DMS114 treated with DMSO at 0.1 percent for 48 hours (cell line): ENCODE measurements at regions not wholly inside any gene's neighbourhood (a gene's known extent, or its start where the extent isn't known, plus 50 kb on each side); places are given as distances from the start of the nearest gene placed in this dataset.
A peak's percentile ranks its signal among the peaks of the same experiment; 100 is the strongest.
"Not testable (repeated sequence)": the region's sequence is repeated elsewhere in the genome, so short reads cannot be mapped to it uniquely, and the experiment has no call there.

ENCODE experiments used
- DNase-seq: peaks from one replicate; lab custom pipeline; 2025; ENCODE audit not compliant: unreplicated experiment; lab: John Stamatoyannopoulos, UW

DNA sequence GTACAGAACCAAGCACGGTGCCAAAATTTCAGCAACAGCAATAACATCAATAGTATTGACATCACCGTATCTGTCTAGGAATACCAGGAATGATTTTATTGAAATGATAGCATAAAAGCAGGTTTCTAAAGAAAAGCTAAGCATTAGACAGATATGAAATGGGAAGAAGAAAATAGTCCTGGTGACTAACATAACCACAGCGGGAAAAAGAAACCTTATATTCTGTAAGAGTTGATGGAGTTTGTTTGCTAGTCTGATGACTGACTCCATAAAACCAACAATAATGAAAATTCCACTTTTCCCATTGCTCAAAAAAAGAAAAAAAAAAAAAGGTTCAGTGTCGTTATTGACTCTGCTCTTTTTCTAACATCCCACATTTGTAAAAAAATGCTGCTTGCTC lies 668.3 kb downstream of the IPMK start:
- no peak for DNase-seq

DNA sequence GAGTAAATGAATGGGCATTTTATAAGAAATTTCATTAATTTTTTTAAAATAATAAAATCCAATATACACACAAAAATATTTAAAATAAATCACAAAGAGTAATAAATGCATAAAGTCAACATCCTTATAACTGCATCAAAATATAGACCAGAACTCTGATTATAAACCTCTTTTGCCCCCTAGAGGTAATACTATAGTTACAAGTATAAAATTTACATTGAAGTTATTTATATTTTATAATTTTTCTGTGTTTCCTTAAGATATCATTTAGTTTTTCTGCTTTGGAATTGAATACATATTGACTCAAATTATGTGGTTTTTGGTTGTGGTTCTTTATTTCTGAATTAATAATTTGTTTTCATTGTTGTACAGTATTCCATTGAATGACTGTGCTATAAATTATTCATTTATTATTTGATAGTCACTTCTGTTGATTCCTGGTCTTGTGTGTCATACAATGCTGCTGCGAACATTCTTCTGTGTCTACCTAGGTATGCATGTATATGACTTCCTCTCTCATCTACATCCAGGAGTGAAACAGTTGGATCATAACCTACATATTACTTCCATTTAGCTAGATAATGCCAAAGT lies 673.6 kb downstream of the IPMK start:
- DNase-seq = peak; percentile 4

DNA sequence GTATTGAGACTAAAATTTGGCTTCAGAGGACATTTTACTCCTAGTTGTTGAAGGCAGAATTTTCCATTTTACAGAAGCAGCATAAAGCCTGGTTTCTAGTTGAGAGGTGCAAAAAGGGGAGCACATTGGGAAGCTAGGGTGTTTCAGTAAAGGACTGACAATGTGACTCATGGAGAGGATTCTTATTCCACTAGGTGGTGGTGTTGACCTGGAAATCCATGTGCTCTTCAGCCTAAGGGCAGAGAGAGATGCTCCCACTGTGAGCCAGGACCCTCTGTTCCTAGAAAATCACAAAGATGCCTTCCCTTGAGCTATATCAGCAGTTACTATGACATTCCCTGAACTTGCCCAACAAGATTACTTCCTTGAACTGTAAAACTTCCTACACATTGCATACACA lies 687.8 kb downstream of the IPMK start:
- no peak for DNase-seq

DNA sequence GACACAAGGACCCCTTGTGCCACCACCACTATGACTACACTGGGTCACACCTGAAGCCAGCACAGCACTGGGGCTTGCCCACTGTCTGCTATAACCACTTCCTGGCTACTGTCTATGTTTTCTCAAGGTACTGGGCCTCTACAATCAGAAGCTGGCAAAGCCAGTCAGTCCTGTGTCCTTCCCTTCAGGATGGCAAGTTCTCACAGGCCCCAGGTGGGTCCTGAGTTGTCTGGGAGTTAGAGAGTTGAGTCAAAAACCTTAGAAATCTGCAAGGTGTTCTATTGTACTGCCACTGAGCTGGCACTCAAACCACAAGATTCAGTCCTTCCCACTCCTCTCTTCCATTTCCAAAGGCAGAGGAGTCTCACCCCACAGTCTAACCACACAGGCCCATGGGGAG lies 705.5 kb downstream of the IPMK start:
- no peak for DNase-seq

DNA sequence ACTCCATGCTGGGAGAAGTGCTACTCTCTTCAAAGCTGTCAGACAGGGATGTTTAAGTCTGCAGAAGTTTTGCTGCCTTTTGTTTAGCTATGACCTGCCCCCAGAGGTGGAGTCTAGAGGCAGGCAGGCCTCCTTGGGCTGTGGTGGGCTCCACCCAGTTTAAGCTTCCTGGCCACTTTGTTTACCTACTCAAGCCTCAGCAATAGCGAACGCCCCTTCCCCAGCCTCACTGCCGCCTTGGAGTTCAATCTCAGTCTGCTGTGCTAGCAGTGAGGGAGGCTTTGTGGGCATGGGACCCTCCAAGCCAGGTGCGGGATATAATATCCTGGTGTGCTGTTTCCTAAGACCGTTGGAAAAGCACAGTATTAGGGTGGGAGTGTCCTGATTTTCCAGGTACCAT lies 715.9 kb downstream of the IPMK start:
- not testable (repeated sequence) for DNase-seq

DNA sequence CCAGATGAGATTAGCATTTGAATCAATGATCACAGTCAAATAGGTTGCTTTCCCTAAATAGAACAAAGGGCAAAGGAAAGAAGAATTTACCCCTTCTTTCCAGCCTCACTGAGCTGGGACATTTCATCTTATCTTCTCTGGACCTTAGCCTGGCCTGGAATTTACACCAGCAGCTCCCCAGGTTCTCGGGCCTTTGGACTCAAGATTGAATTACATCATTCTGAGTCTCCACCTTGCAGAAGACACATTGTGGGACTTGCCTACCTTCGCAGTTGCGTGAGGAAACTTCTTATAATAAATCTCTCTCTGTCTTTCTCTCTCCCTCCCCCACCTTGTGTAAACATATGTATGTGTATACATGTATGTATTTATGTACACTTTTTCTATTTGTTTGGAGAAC lies 732.4 kb downstream of the IPMK start:
- no peak for DNase-seq

DNA sequence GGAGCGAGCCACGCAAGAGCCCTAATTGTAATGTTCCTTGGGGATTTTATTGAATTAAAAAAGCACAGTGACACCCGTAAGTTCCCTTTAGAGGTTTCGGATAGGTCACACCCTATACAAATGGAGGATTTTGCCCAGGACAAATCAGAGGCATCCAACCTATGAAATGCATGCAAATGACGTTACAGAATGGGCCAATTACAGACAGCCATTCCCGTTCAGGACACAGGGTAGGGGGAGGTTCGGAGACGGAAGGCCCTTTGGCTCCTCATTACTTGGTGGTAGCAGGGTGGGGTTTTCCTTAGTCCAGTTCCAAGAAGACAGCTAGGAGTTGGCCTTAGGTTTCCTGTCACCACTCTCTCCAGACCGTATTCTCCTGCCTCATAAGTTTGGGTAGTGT lies 754.1 kb downstream of the IPMK start:
- no peak for DNase-seq

DNA sequence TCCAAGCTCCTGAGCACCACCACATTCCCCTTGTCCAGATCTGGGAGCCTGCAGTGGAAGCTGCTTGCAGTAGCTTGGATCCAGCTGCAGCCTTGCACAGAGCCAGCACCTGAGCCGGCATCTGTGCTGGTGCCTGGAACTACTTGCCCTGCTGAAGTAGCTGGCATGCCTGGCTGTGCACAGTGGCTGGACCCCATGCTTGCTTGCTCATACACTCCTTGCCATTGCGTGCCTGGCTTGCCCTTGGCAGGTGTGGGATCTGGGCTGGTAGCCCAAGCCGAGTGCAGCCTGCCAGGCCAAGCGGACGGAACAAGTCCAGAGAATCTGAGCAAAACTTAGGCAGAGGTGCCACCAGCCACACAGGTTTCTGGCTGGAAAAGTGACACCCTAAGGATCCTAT lies 759.9 kb downstream of the IPMK start:
- DNase-seq = no peak

DNA sequence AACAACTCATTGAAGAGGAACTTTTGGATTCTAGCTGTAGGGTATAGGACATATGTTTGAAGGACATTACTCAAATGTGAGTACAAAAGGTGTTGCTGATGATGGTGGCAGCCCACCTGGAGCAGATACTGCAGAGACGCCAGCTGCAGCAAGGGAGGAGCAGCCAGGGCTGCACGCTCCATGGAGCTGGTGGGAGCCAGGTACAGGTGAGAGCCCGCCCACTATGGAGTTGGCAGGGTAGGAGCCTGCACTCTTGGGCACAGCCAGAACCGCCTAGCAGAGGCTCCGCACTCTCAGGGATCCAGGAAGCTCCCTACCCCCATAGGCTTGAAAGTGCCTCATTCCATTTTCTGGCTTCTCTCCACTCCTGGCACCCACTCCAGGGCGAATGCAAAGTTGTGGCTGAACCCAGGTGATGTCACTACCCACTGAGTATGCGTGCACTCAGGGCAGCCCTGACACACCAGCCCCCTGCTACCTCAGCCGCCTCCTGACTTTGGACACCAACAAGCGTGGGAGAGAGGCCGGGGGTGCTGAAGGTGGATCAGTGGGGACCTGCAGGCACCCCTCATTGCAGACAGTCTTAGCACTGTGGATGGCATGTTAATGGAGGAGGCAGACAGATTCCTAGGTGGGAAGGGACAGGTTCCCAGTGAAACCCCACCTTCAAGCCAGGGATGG lies 761.1 kb downstream of the IPMK start:
- no peak for DNase-seq

DNA sequence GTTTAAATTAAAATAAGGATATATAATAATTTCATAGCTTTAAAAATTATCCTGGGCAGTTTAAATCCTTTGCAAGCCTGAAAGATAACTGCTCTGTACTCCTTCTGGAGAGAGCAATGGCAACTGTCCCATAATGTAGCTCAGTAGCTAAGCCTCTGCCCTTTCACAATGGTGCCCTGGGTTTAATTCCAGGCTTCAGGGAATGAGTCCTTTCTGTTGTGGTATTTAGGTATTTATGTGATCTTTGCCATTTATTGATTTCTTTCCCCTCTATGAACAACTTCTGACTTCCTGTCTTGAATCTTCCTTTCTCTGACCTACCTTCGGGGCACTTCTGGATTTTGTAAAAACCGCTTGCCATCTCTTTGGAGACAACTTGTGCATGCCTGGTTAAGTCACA lies 773.2 kb downstream of the IPMK start:
- no peak for DNase-seq

DNA sequence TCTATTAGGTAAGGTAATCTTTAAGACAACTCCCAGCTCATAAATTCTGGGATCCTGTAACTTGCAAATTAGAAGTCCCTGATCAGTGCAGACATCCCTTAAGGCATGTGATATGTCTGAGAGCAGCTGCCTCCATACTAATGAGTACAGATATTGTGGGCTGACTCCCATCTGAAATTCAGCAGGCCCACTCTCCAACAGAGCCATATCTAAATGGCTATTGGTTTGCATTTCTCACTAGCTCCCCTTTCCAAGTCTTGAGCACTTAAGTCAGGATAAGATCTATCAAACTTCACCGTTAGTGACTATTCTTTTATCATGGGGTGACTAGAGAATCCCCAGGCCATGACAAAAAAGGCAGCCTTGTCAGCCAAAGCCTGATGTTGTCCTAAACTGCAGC lies 785.4 kb downstream of the IPMK start:
- DNase-seq = no peak

DNA sequence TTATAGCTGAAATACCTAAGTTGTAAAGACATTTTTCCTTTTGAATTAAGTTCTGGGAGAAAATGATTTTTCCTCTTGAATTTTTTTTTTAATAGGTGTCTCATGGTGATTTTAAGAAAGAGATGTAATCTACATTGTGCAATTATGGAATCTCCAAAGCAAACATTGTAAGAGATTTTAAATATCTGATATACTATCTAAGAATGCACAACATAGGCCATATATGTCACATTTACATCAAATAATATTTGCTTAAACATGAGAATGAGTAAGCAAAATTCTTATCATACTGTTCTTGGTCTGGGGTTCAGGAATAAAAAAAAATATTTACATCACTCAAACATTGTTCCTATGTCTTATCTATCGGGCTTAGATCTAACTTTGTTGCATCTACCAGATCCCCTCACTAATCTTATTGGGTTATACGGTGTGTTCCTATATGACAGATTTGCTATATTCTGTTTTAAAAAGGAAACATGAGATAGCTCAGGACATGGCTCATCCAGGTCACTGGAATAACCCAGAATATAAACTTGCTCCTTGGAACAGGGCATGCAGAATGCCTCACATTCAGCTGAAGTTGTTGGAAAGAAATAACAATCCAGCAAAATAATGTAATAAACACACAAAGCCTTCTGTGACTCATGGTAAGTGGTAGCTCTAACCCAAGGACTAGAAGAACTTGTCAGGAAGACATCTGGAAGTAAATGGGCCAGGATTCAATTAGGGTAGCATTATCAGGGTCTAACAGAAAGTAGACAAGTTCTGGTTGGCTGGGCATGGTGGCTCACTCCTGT lies 794.7 kb downstream of the IPMK start:
- no peak for DNase-seq

DNA sequence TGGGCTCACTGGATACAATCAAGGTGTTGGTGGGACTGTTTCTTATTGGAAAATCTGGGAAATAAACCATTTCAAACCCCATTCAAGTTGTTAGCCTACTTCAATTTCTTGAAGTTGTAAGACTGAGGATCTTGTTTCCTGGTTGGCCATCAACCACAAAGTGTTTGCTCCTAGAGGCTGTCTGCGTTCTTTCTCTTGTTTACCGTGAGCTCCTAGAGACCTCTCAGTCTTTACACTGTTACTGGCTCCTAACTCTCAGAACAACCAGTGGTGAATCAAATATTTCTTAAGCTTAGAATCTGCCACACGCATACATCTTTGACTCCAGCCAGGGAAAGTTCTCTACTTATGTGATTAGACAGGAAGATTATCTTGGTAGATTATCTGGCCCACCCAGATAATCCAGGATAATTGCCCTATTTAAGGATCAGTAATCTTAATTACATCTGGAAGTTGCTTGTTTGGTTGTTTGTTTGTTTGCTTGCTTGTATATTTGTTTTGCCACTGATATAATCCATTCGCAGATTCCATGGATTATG lies 798.7 kb downstream of the IPMK start:
- no peak for DNase-seq

DNA sequence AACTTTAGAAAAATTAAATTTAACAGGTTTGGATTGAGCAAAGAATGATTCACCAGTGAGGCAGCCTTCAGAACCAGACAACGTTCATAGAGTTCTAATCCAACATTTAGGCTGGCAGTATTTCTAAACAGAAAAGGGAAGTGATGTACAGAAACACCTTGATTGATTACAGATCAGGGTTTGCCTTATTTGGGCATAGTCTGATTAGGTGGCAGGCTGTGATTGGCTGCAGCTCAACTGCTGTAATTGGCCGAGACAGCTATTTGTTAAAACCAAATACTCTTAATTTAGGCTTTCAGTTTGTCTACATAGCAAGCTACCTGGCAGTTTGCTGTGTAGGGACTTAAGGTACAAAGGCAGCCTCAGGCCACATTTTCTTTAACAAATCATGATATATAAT lies 802.5 kb downstream of the IPMK start:
- no peak for DNase-seq

DNA sequence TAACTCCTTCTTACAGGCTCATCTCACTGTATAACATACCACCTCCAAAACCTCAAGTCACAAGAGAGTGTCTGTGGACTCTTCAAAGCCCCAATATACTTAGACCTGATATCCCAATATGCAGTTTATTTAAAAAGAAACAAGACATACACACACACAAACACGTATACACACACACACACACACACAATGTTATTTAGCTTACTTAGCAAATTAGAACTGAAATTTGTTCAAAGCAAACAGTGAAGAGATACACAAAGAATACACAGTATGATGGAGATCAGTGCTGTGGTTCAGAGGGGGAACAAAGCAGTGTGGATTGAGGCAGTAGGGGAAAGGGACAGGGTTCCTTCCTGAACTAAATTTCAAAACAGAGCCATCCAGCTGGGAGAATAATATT lies 807.2 kb downstream of the IPMK start:
- DNase-seq = no peak

DNA sequence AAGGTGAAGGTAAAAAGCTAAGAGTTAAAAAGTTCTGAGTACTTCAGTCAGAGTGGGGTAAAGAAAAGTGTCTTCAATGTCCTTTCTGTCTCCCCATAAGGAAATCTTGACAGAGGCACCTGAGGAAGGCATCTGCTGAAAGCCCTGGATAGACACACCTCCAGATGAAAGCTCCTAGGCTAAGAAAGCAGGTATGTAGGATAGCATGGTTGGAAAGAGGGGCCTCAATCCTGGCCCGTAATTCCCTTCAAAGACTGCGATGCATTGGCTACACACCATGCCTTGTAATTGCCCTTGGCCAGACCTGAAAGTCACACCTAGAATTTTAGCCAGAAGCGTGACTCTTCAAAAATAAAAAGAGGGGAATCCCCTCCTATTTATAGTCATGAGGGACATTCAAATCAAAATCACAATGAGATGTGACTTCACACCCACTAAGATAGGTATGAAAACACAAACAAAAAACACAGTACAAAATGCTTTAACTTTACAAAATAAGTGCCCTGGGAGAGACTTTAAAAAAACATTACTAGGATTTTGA lies 809.7 kb downstream of the IPMK start:
- DNase-seq = no peak

DNA sequence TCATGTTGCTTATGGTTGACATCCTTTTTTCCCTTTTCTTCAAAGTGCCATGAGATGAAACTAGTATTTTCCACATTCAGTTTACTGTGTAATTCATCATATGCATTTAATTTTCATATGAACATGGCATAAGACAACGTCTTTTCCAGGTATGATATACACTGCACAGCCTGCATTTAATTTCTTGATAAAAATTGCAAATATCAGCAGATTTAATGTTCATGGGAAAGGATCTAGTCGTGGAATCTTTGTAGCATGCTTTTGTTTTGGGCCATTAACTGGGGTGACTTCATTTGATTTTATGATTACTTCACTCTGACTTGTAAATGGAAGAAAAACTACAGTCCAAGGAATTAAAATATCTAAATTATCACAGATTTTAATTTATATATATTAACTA lies 837.3 kb downstream of the IPMK start:
- no peak for DNase-seq

DNA sequence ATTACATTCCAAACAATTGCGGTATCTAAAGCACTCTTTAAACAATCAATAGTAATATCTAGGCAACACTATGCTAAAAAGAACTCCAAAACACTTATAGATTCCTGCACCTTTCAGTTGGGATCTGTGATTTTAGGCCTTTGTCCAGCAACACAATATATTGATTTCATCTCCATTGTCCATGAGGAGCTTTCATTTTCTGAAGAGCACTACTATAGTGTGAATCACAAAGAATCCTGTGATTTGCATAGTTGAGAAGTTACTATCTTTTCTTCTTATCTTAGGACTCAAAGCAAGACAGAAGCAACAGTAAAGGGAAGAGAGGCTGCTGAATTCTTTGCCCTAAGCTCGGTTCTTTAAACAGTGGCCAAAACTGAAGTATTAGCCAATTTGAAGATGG lies 846.8 kb downstream of the IPMK start:
- DNase-seq = no peak

DNA sequence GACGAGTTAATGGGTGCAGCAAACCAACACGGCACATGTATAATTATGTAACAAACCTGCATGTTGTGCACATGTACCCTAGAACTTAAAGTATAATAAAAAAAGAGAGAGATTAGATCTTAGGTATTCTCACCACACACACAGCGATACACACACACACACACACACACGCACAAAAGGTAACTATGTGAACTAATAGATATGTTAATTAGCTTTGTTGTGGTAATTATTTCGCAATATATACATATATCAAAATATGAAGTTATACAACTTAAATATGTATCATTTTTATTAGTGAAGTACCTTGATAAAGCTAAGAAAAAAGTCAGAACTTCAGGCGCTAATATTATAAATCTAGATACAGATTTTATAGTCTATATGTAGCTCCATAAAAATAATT lies 849.2 kb downstream of the IPMK start:
- DNase-seq = no peak

DNA sequence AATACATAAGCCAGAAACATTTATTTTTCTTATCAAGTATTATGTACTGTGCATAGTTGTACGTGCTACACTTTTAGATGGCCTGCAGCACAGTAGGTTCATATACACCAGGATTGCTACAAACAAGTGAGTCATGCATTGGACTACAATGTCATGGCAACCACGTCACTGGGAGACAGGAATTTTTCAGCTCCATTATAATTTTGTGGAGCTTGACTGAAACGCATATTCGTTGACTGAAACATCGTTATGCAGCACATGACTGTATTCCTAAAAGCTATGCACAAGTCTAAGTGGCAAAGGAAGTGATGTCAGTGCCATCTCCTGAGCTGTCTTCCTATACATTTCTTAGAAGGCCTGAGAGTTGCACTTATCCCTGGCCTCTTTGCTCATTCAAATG lies 871.8 kb downstream of the IPMK start:
- no peak for DNase-seq

DNA sequence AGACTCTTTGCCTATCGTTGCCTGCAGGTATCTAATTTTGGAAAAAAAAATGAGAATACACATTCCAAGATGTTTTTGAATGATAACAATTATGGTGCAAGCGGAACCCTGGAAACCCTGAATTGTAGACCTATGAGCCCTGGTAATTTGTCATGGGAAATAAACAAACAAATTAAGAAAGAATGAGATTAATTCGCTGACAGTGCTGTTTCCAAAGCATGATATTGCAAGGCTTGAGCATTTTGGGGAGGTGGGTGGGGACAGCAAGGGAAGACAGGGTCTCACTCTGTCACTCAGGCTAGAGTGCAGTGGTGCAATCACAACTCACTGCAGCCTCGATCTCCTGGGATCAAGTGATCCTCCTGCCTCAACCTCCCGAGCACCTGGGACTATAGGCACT lies 900.3 kb downstream of the IPMK start:
- no peak for DNase-seq

DNA sequence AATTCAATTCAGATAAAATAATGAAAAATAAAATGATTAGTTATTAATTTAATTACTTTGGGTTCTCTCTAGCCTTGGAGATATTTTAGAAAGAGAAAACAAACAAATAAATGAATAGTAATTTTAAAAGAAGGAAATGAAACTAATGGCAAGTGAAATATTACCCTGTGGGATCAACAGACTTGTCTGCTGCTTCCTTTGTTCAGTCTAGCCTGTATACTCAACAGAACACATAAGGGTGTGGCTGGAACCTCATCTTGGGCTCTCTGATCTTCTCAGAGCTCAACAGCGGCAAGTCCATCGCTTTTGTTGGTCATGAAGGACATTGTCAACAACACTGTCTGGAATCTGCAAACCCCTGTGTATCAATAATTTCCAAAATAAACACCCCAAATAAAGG lies 904.9 kb downstream of the IPMK start:
- DNase-seq = no peak
